ENCODE measurements at regions not wholly inside any gene's neighbourhood (a gene's known extent, or its start where the extent isn't known, plus 50 kb on each side); places are given as distances from the start of the nearest gene placed in this dataset.
A peak's percentile ranks its signal among the peaks of the same experiment; 100 is the strongest.
"Not testable (repeated sequence)": the region's sequence is repeated elsewhere in the genome, so short reads cannot be mapped to it uniquely, and the experiment has no call there.

DNA sequence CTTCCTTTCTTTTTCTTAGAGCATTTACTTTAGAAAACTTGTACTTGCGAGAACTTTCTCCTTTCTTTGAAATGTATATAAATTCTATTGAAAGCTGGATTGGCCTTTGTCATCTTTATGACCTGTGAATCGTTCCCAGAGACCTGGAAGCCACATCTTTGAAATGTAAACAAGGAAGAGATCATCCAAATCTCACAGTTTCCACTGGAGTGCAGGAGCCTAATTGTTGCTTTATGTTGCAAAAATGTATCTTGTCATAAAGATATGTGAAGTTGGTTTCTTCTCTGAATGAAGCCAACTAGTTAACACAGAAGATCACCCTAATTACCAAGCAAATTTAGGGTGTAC, 1101.8 kb downstream of the TAF11L14 start:
- no peak overlapping the region for H3K9ac ChIP-seq (ENCODE audit: low read depth, low read length)
- H3K27me3 ChIP-seq (ENCODE audit: insufficient read depth, low read length, poor library complexity), result no peaks in the 10 kb centered on the region
- no peak overlapping the region for H3K4me2 ChIP-seq (ENCODE audit: insufficient read depth, low read length)
- H2AFZ ChIP-seq (ENCODE audit: low read depth, low read length), result no peak overlapping the region
- no peak overlapping the region for H3K4me3 ChIP-seq (ENCODE audit: low read depth in 1 of 2, low read length in 2 of 2)
- ATAC-seq (ENCODE audit: insufficient read depth, low read depth) (no peak), DNase-seq (no peak)
- peaks cover 73% of the 10 kb centered on the region for H3K79me2 ChIP-seq (ENCODE audit: insufficient read depth, low read length)
- no peaks in the 10 kb centered on the region for H4K20me1 ChIP-seq (ENCODE audit: insufficient read depth, low read length)
- H3K4me1 ChIP-seq (ENCODE audit: insufficient read depth, low read length), result peaks cover 12% of the 10 kb centered on the region
- H3K36me3 ChIP-seq (ENCODE audit: insufficient read depth, low read length), result peaks cover 17% of the 10 kb centered on the region
- TF ChIP-seq, protein P1, sequence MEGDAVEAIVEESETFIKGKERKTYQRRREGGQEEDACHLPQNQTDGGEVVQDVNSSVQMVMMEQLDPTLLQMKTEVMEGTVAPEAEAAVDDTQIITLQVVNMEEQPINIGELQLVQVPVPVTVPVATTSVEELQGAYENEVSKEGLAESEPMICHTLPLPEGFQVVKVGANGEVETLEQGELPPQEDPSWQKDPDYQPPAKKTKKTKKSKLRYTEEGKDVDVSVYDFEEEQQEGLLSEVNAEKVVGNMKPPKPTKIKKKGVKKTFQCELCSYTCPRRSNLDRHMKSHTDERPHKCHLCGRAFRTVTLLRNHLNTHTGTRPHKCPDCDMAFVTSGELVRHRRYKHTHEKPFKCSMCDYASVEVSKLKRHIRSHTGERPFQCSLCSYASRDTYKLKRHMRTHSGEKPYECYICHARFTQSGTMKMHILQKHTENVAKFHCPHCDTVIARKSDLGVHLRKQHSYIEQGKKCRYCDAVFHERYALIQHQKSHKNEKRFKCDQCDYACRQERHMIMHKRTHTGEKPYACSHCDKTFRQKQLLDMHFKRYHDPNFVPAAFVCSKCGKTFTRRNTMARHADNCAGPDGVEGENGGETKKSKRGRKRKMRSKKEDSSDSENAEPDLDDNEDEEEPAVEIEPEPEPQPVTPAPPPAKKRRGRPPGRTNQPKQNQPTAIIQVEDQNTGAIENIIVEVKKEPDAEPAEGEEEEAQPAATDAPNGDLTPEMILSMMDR (IDR thresholded peaks at IDR 0.05; ENCODE audit: borderline replicate concordance, extremely low read depth, low read length, poor library complexity, severe bottlenecking), result no peak
- TF ChIP-seq EZH2 (IDR thresholded peaks at IDR 0.05; ENCODE audit: borderline replicate concordance, low read depth, low read length, severe bottlenecking), result no peak
- no peak overlapping the region for H3K27ac ChIP-seq (ENCODE audit: low read length)
- no peaks in the 10 kb centered on the region for H3K9me3 ChIP-seq (ENCODE audit: insufficient read depth, low read length, severe bottlenecking)

DNA sequence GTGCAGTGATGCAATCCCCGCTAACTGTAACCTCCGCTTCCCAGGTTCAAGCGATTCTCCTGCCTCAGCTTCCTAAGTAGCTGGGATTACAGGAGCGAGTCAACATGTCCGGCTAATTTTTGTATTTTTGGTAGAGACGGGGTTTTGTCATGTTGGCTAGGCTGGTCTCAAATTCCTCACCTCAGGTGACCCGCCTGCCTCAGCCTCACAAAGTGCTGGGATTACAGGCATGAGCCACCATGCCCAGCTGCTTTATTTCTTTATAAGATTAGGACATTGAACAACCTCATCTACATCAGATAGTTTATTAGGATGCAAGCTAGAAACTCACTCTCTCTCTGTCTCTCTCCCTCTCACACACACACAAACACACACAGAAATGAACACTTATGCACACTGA, 1102.5 kb downstream of the TAF11L14 start:
- DNase-seq; H3K27ac ChIP-seq (ENCODE audit: low read length); H4K20me1 ChIP-seq (ENCODE audit: insufficient read depth, low read length): not testable (repeated sequence)

DNA sequence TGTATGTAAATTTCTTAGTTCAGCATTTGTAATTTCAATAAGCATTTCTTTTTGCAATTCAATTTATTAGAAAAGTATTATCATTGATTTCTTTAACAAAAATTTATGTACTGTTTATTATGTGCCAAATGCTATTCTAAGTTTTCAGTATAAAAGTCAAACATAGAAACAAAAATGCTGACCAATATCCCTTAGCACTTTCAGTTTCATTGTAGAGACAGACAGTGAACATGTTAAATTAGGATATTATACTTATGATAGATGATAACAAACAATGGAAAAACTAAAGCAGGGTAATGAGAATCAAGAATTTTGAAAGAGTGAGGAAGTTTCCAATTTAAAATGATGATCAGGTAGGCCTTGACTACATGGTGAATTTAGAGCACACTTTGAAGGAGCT, 1106.0 kb downstream of the TAF11L14 start:
- Histone ChIP-seq H2AFZ (ENCODE audit: low read depth, low read length) (no peak overlapping the region), H3K79me2 (ENCODE audit: insufficient read depth, low read length) (peaks cover 88% of the 10 kb centered on the region), H3K36me3 (ENCODE audit: insufficient read depth, low read length) (peaks cover 9% of the 10 kb centered on the region), H3K4me2 (ENCODE audit: insufficient read depth, low read length) (peak overlapping the region; percentile 48; the same call in 1 of the 2 replicates), H3K4me3 (ENCODE audit: low read depth in 1 of 2, low read length in 2 of 2) (no peak overlapping the region), H3K9ac (ENCODE audit: low read depth, low read length) (no peak overlapping the region), H3K27me3 (ENCODE audit: insufficient read depth, low read length, poor library complexity) (no peaks in the 10 kb centered on the region), H3K9me3 (ENCODE audit: insufficient read depth, low read length, severe bottlenecking) (no peaks in the 10 kb centered on the region), H3K27ac (ENCODE audit: low read length) (no peak overlapping the region), H4K20me1 (ENCODE audit: insufficient read depth, low read length) (no peaks in the 10 kb centered on the region), H3K4me1 (ENCODE audit: insufficient read depth, low read length) (peaks cover 49% of the 10 kb centered on the region)
- DNase-seq, result no peak
- no peak for TF ChIP-seq EZH2 (IDR thresholded peaks at IDR 0.05; ENCODE audit: borderline replicate concordance, low read depth, low read length, severe bottlenecking)
- TF ChIP-seq, protein P1 (IDR thresholded peaks at IDR 0.05; ENCODE audit: borderline replicate concordance, extremely low read depth, low read length, poor library complexity, severe bottlenecking), result no peak
- ATAC-seq (ENCODE audit: insufficient read depth, low read depth), result no peak

More for the DNA sequence above, 1102.5 kb downstream of the TAF11L14 start:
- H3K79me2 ChIP-seq (ENCODE audit: insufficient read depth, low read length), result peaks cover 80% of the 10 kb centered on the region
- not testable (repeated sequence) for ATAC-seq (ENCODE audit: insufficient read depth, low read depth); H3K4me3 ChIP-seq (ENCODE audit: low read depth in 1 of 2, low read length in 2 of 2); H2AFZ ChIP-seq (ENCODE audit: low read depth, low read length); H3K4me2 ChIP-seq (ENCODE audit: insufficient read depth, low read length); H3K9ac ChIP-seq (ENCODE audit: low read depth, low read length); H3K9me3 ChIP-seq (ENCODE audit: insufficient read depth, low read length, severe bottlenecking); H3K27me3 ChIP-seq (ENCODE audit: insufficient read depth, low read length, poor library complexity)
- H3K4me1 ChIP-seq (ENCODE audit: insufficient read depth, low read length), result peaks cover 19% of the 10 kb centered on the region
- peaks cover 16% of the 10 kb centered on the region for H3K36me3 ChIP-seq (ENCODE audit: insufficient read depth, low read length)

DNA sequence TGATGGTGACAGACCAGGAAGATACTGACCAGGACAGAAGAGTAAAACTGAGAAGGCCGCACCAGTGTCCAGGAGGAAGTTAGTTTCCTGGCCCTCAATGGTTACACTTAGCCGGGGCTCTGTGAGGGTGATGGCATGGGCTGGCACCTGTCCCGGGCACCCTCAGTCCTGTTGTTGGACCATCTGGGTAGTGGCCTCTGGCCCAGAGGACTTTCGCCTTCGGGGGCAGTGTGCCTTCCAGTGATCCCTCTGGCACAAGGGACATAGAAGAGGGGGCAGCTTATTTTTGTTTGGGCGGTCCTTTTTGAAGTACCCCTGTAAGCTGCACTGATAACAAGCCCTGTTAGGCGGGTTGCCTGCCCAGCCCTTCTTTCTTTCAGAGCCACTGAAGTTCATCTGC, 1108.6 kb downstream of the TAF11L14 start:
- Histone ChIP-seq H3K4me1 (ENCODE audit: insufficient read depth, low read length) (peaks cover 56% of the 10 kb centered on the region), H4K20me1 (ENCODE audit: insufficient read depth, low read length) (no peaks in the 10 kb centered on the region), H3K9ac (ENCODE audit: low read depth, low read length) (no peak overlapping the region), H2AFZ (ENCODE audit: low read depth, low read length) (no peak overlapping the region), H3K4me2 (ENCODE audit: insufficient read depth, low read length) (peak overlapping the region; percentile 70), H3K27me3 (ENCODE audit: insufficient read depth, low read length, poor library complexity) (no peaks in the 10 kb centered on the region), H3K79me2 (ENCODE audit: insufficient read depth, low read length) (peaks cover 79% of the 10 kb centered on the region), H3K9me3 (ENCODE audit: insufficient read depth, low read length, severe bottlenecking) (no peaks in the 10 kb centered on the region), H3K27ac (ENCODE audit: low read length) (no peak overlapping the region), H3K4me3 (ENCODE audit: low read depth in 1 of 2, low read length in 2 of 2) (peak overlapping the region in 1 of 2 experiments; percentile 73; a peak in 2 of 4 replicates), H3K36me3 (ENCODE audit: insufficient read depth, low read length) (peaks cover 9% of the 10 kb centered on the region)
- no peak for DNase-seq
- ATAC-seq (ENCODE audit: insufficient read depth, low read depth), result no peak
- TF ChIP-seq, protein P1 (IDR thresholded peaks at IDR 0.05; ENCODE audit: borderline replicate concordance, extremely low read depth, low read length, poor library complexity, severe bottlenecking), result no peak
- TF ChIP-seq EZH2 (IDR thresholded peaks at IDR 0.05; ENCODE audit: borderline replicate concordance, low read depth, low read length, severe bottlenecking), result no peak

All from DND-41 (cell line).